Skeletal muscle tissue (tissue), 3 donors: ENCODE measurements at regions not wholly inside any gene's neighbourhood (a gene's known extent, or its start where the extent isn't known, plus 50 kb on each side); places are given as distances from the start of the nearest gene placed in this dataset.
A peak's percentile ranks its signal among the peaks of the same experiment; 100 is the strongest.

Source experiments
- H3K27ac ChIP-seq: one replicate; pipeline ENCODE4 v1.7.0; 2013; ENCODE audit warnings: mild to moderate bottlenecking, low read depth, low read length, inconsistent platforms
- H3K27me3 ChIP-seq, 3 donors: one replicate each; pipeline ENCODE4 v1.7.0; 2013; ENCODE audit warnings: low read length in 3 of 3; ENCODE audit not compliant: control insufficient read depth in 3 of 3, insufficient read depth in 3 of 3
- H3K36me3 ChIP-seq, 3 donors: one replicate each; pipeline ENCODE4 v1.7.0; 2013; ENCODE audit warnings: low read length in 3 of 3; ENCODE audit not compliant: control insufficient read depth in 3 of 3, insufficient read depth in 3 of 3
- H3K4me1 ChIP-seq, 3 donors: one replicate each; pipeline ENCODE4 v1.7.0; 2013; ENCODE audit warnings: low read length in 3 of 3, mild to moderate bottlenecking in 3 of 3; ENCODE audit not compliant: control insufficient read depth in 3 of 3, insufficient read depth in 3 of 3
- H3K4me3 ChIP-seq, 3 donors: one replicate each; pipeline ENCODE4 v1.7.0; 2013; ENCODE audit warnings: low read length in 3 of 3
- H3K9ac ChIP-seq, 3 donors: one replicate each; pipeline ENCODE4 v1.7.0; 2013; ENCODE audit warnings: low read length in 3 of 3, mild to moderate bottlenecking in 3 of 3, moderate library complexity in 2 of 3, low read depth in 1 of 3
- H3K9me3 ChIP-seq, 3 donors: one replicate each; pipeline ENCODE4 v1.7.0; 2013; ENCODE audit warnings: low read length in 3 of 3; ENCODE audit not compliant: control insufficient read depth in 3 of 3
- donor health status: Osteomylitis.

DNA sequence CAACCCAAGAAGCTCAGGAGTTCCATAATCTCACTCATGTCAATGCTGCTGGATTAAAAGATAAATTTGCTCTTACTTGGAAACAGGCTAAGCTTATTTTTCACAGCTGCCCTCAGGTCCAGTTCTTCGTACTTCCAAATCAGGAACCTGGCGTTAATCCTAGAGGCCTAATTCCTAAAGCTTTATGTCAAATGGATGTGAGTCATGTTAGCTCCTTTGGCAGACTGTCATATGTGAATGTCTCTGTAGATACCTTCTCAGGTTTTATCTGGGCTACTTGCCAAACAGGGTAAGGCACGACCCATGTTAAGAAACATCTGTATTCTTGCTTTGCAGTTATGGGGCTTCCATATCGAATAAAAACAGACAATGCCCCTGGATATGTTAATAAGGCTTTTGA lies 504.6 kb downstream of the ALG10 start:
- Histone ChIP-seq H3K27ac (no peak overlapping the region), H3K9me3 (peaks cover 0 to 16% (median 4%) of the 10 kb centered on the region in 3 donors), H3K36me3 (no peaks in the 10 kb centered on the region), H3K9ac (no peak overlapping the region), H3K4me1 (no peaks in the 10 kb centered on the region), H3K4me3 (no peak overlapping the region), H3K27me3 (no peaks in the 10 kb centered on the region)

DNA sequence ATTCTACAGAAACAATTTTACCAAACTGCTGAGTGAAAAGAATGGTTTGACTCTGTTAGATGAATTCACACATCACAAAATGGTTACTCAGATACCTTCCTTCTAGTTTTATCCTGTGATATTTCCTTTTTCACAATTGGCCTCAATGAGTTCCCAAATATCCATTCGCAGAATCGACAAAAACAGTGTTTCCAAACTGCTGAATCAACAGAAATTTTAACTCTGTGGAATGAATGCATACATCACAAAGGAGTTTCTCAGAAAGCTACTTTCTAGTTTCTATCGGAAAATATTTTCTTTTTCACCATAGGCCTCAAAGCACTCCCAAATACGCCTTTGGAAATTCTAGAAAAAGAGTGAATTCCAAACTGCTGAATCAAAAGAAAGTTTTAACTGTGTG lies 525.0 kb downstream of the ALG10 start:
- H3K4me1 ChIP-seq: no peaks in the 10 kb centered on the region
- no peaks in the 10 kb centered on the region for H3K27me3 ChIP-seq
- peaks cover 0 to 45% (median 4%) of the 10 kb centered on the region in 3 donors for H3K9me3 ChIP-seq
- no peak overlapping the region for H3K27ac ChIP-seq
- no peak overlapping the region for H3K4me3 ChIP-seq
- H3K9ac ChIP-seq: no peak overlapping the region
- H3K36me3 ChIP-seq: no peaks in the 10 kb centered on the region

DNA sequence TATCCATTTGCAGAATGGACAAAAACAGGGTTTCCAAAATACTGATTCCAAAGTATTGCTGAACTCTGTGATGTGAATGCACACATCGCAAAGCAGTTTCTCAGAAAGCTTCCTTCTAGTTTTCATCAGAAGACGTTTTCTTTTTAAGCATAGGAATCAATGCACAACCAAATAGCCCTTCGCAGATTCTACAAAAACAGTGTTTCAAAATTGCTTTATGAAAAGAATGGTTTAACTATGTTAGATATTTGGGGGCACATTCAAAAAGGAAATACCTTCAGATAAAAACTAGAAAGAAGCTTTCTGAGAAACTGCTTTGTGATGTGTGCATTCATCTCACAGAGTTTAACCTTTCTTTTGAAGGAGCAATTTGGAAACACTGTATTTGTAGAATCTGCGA lies 569.7 kb downstream of the ALG10 start:
- Histone ChIP-seq H3K27me3 (no peaks in the 10 kb centered on the region), H3K27ac (no peak overlapping the region), H3K36me3 (no peaks in the 10 kb centered on the region), H3K9ac (no peak overlapping the region), H3K4me3 (no peak overlapping the region), H3K9me3 (peaks cover 6 to 35% (median 6%) of the 10 kb centered on the region in 3 donors), H3K4me1 (no peaks in the 10 kb centered on the region)

DNA sequence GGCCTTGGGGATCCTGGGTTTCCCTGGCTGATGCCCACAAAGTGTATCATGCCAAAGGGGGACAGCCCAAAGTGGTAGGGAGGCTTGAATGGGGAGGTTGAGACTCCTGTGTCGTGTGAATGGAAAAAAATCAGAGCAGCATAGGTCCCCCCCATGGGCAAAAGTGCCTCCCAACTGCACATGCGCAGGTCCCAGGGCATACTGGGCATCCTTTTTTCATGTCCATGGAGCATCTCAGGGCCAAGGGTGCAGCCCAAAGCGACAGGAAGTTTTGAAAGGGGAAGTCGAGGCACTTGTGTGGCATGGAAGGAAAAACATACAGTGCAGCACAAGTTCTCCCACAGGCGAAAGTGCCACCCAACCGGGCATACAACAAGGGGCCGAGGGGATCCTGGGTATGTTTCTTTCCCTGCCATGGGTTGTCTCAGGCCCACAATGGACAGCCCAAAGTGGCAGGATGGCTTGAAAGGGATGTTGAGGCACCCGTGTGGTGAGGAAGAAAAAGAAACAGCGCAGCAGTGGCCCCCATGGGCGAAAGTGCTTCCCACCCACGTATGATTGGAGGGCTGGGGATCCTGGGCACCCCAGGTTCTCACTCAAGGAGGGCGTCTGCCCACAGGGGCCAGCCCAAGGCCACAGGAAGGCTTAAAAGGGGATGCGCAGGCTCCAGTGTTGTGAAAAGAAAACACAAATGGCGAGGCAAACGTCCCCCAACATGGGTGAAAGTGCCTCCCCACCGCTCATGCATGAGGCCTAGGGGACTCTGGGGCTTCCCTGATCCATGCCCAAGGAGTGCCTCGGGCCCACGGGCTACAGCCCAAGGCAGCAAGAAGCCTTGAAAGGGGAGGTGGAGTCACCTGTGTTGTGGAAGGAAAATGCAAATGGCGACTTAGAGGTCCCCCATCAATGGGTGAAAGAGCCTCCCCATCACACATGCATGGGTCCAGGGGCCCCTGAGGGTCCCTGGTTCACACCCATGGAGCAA lies 573.7 kb downstream of the ALG10 start:
- H3K9ac ChIP-seq: no peak overlapping the region
- peaks cover 9 to 25% (median 14%) of the 10 kb centered on the region in 3 donors for H3K9me3 ChIP-seq

DNA sequence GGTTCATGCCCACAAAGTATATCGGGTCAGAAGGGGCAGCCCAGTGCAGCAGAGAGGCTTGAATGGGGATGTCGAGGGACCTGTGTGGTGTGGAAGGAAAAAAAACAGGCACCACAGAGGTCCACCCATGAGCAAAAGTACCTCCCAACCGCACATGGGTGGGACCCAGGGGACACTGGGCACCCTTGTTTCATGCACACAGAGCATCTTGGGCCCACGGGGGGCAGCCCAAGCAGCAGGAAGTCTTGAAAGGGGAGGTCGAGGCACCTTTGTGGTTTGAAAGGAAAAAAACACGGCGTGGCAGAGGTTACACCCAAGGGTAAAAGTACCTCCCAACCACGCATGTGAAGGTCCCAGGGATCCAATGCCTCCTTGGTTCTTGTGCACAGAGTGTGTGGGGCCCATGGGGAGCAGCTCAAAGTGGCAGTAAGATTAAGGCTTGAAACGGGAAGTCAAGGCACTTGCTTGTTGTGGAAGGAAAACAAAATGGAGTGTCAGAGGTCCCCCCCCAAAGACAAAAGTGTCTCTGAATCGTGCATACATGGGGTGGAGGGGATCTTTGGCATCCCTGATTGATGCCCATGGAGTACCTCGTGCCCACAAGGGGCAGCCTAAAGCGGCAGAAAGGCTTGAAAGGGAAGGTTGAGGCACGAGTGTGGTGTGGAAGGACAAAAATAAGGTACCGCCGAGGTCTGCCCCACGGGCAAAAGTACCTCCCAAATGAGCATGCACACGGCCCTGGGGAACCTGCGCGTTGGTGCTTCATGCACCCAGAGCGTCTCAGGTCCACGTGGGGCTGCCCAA lies 575.5 kb downstream of the ALG10 start:
- Histone ChIP-seq H3K4me3 (no peak overlapping the region), H3K4me1 (no peaks in the 10 kb centered on the region), H3K9ac (no peak overlapping the region), H3K9me3 (peaks cover 5 to 19% (median 18%) of the 10 kb centered on the region in 3 donors), H3K27ac (no peak overlapping the region), H3K27me3 (no peaks in the 10 kb centered on the region), H3K36me3 (no peaks in the 10 kb centered on the region)

More for the DNA sequence above, 573.7 kb downstream of the ALG10 start:
- Histone ChIP-seq H3K27ac (no peak overlapping the region), H3K4me1 (no peaks in the 10 kb centered on the region), H3K36me3 (no peaks in the 10 kb centered on the region), H3K4me3 (peak overlapping the region in 1 of 3 donors; percentile 2), H3K27me3 (no peaks in the 10 kb centered on the region)

DNA sequence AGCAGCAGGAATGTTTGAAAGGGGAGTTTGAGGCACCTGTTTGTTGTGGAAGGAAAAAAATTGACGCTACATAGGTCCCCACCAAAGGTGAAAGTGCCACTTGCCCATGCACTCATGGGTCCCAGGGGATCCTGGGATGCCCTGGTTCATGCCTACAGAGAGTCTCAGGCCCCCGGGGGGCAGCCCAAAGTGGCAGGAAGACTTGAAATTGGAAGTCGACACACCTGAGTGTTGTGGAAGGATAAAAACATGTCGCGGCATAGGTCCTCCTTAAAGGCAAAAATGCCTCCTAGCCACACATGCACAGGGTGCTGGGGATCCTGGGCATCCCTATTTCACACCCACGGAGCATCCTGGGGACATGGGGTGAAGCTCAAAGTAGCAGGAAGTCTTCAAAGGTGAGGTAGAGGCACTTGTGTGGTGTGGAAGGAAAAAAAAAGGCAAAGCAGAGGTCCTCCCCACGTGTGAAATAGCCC lies 576.1 kb downstream of the ALG10 start:
- Histone ChIP-seq H3K27me3 (no peaks in the 10 kb centered on the region), H3K9me3 (peaks cover 5 to 19% (median 16%) of the 10 kb centered on the region in 3 donors), H3K4me1 (no peaks in the 10 kb centered on the region), H3K27ac (no peak overlapping the region), H3K36me3 (no peaks in the 10 kb centered on the region), H3K9ac (no peak overlapping the region), H3K4me3 (peak overlapping the region in 1 of 3 donors; percentile 14)

DNA sequence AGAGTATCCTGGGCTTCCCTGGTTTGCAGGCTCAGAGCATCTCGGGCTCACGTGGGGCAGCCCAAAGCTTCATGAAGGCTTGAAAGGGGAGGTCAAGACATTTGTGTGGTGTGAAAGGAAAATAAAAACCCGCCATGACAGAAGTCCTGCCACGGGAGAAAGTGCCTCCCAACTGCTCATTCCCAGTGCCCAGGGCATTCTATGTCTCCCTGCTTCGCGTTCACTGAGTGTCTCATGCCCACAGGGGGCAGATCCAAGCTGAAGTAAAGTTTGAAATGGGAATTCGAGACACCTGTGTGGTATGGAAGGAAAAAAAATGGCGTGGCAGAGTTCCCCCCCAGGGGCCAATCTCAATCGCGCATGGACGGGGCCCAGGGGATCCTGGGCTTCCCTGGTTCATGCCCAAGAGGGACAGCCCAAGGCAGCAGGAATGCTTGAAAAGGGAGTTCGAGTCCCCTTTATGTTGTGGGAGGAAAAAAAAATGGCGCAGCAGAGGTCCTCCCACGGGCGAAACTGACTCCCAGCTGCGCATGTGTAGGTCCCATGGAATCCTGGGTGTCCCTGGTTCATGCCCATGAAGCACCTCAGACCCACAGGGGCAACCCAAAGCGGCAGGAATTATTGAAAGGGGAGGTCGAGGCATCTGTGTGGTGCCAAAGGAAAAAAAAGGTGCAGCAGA lies 576.7 kb downstream of the ALG10 start:
- Histone ChIP-seq H3K4me3 (no peak overlapping the region), H3K9me3 (peaks cover 5 to 16% (median 14%) of the 10 kb centered on the region in 3 donors), H3K9ac (no peak overlapping the region), H3K27me3 (no peaks in the 10 kb centered on the region), H3K4me1 (no peaks in the 10 kb centered on the region), H3K36me3 (no peaks in the 10 kb centered on the region), H3K27ac (no peak overlapping the region)

DNA sequence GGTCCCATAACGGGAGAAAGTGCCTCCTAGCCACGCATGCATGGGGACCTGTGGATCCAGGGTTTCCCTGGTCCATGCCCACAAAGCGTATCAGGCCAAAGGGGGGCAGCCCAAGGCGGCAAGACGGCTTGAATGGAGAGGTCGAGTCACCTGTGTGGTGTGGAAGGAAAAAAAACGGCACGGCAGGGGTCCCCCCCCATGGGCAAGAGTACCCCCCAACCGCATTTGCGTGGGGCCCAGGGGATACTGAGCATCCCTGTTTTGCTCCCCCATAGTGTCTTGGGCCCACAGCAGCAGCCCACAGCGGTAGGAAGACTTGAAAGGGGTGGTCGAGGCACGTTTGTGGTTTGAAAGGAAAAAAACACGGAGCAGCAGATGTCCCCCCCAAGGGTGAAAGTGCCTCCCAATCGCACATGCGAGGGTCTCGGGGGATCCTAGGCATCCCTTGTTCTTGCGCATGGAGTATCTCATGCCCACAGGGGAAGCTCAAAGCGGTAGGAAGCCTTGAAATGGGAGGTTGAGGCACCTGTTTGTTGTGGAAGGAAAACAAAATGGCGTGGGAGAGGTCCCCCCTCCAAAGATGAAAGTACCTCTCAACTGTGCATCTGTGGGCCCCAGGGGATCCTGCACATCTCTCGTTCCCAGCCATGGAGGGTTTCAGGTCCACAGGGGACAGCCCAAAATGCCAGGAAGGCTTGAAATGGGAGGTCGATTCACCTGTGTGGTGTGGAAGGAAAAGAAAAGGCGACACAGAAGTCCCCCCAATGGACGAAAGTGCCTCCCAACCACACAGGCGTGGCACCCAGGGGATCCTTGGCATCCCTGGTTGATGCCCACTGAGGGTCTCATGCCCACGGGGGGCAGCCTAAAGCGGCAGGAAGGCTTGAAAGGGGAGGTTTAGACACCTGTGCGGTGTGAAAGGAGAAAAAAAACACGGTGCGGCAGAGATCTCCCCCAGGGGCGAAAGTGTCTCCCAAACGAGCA lies 577.5 kb downstream of the ALG10 start:
- H3K4me1 ChIP-seq: no peaks in the 10 kb centered on the region
- H3K27ac ChIP-seq: no peak overlapping the region
- no peaks in the 10 kb centered on the region for H3K27me3 ChIP-seq
- no peak overlapping the region for H3K9ac ChIP-seq
- H3K4me3 ChIP-seq: no peak overlapping the region
- H3K36me3 ChIP-seq: no peaks in the 10 kb centered on the region
- peaks cover 5 to 16% (median 9%) of the 10 kb centered on the region in 3 donors for H3K9me3 ChIP-seq
